GM13976 (cell line): ENCODE measurements at regions not wholly inside any gene's neighbourhood (a gene's known extent, or its start where the extent isn't known, plus 50 kb on each side); places are given as distances from the start of the nearest gene placed in this dataset.
A peak's percentile ranks its signal among the peaks of the same experiment; 100 is the strongest.

Source experiments
- DNase-seq: peaks from one replicate; pipeline ENCODE4 v3.0.0; 2012; ENCODE audit warnings: low spot score
- in situ Hi-C: fragments of 300-500 bp; cut with MboI; formaldehyde crosslinking; loops from one replicate; pipeline ENCODE4 v1.12.0; 2022; ENCODE audit warnings: low sequenced_read_pairs, mixed read lengths, inconsistent platforms; ENCODE audit not compliant: unreplicated experiment
- TF ChIP-seq, protein P1 (sequence below): IDR thresholded peaks from 2 replicates; pipeline ENCODE4 v1.5.1; 2012; ENCODE audit warnings: borderline replicate concordance, mild to moderate bottlenecking; ENCODE audit not compliant: insufficient read depth; ENCODE audit errors: extremely low read depth, missing control alignments, control extremely low read depth

DNA sequence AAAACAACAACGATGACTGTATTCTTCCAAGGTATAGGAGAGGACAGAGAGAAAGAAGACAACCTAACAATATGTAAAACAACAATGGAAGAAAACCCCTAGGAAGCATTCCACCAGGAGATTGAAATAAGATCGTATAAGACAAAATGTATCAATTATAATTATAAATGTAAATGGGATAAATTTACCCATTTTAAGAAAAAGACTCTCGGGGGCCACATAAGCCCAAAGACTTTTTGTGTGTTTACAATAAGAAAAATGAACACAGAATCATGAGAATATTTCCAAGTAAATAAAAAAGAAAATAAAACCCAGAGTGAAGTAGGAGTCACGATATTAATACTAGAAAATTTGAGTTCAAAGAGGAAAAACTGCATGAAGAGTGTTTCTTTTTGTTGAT is 126.4 kb downstream of the ASB1 start:
- TF ChIP-seq, protein P1, sequence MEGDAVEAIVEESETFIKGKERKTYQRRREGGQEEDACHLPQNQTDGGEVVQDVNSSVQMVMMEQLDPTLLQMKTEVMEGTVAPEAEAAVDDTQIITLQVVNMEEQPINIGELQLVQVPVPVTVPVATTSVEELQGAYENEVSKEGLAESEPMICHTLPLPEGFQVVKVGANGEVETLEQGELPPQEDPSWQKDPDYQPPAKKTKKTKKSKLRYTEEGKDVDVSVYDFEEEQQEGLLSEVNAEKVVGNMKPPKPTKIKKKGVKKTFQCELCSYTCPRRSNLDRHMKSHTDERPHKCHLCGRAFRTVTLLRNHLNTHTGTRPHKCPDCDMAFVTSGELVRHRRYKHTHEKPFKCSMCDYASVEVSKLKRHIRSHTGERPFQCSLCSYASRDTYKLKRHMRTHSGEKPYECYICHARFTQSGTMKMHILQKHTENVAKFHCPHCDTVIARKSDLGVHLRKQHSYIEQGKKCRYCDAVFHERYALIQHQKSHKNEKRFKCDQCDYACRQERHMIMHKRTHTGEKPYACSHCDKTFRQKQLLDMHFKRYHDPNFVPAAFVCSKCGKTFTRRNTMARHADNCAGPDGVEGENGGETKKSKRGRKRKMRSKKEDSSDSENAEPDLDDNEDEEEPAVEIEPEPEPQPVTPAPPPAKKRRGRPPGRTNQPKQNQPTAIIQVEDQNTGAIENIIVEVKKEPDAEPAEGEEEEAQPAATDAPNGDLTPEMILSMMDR: no peak
- in situ Hi-C loops: no loop called here
- no peak for DNase-seq

DNA sequence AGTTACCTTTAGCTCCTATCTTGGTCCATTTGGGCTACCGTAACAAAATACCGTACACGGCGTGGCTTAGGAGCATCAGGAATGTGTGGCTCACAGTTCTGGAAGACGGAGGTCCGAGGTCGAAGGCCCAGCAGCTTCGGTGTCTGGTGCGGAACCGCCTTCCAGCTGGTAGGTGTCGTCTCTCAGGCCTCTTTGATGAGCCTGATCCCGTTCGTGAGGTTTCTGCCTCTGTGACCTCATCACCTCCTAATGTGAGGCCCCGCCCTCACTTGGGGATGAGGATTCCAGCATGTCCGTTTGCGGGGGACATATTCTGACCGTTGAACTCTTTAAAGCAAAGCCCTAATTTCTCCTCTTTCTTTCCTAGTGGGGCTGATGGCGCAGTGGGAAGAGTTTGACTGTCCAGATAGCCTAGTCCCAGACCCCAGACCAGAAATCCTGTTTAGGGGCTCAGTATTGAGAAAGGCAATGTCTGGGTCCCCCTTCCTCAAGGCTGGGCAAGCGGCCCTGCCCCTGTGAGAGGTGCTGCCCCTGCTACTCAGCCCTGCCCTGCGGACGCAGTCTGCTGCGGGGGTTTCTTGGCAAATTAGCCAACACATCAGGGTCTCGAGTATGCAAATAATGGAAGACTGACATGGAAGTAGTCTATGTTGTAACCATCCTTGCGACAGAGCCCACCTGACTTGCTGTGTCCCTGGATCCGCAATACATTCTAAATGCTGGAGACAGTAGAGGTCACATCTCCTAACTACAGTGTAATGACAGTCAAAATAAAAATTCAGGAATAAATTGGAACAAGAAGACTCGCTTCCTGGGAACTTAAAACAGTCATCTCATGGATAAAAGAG is 128.0 kb downstream of the ASB1 start:
- TF ChIP-seq, protein P1: no peak
- in situ Hi-C loops: no loop called here
- DNase-seq: no peak

GRCh38 chr2:238555786-238556542 is 129.2 kb downstream of the ASB1 start:
- DNase-seq: no peak
- TF ChIP-seq, protein P1: no peak
- in situ Hi-C loops: no loop called here

DNA sequence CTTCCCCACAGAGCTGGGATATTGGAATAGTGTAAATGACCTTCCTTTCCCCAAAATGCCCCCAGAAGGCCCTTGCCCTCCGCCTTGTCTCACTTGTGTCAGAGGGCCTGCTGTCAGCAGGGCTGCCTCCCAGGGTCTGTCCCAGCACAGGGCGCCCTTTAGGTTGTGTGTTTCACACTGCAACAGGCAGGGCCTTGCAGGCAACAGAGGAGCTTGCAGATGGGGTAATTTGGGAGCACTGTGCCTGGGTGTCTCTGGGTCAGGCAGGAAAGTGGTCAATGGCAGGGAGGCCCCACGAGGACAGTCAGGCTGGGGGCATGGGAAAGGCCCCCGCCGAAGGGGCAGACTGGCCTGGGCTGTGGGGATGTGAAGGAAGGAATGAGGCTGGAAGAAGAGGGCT is 130.7 kb downstream of the ASB1 start:
- DNase-seq: peak; percentile 17
- in situ Hi-C loops: no loop called here
- TF ChIP-seq, protein P1: no peak

DNA sequence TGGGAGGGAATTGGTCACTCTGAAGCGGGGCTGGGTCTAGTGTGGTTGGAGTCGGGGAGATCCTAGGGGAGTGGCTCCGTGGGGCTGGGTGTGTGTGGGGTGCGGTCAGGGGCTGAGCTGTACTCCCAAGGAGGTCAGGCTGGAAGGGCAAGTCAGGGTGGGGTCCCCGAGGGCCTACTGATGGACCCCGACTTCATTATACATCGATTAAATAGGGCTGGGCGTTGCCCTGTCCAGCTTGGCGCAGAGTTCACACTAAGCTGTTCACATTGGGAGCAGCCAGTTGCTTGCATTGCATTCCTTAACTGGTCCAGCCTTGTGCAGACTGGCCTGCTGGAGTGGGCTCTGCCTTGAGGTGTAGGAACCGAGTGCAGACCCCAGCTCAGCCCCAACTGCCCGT is 131.2 kb downstream of the ASB1 start:
- no peak for DNase-seq
- in situ Hi-C loops: no loop called here
- TF ChIP-seq, protein P1: no peak

GRCh38 chr2:238558456-238559099 is 131.9 kb downstream of the ASB1 start:
- TF ChIP-seq, protein P1: no peak
- DNase-seq: peak; percentile 26
- in situ Hi-C loops: no loop called here
